Skeletal muscle satellite cell (primary cell): ENCODE measurements at regions not wholly inside any gene's neighbourhood (a gene's known extent, or its start where the extent isn't known, plus 50 kb on each side); places are given as distances from the start of the nearest gene placed in this dataset.

Experiments
- H3K27me3 ChIP-seq: 2 replicates; pipeline ENCODE4 v1.7.0; 2013; ENCODE audit warnings: low read length; ENCODE audit not compliant: control insufficient read depth, insufficient read depth
- H3K36me3 ChIP-seq: 2 replicates; pipeline ENCODE4 v1.7.0; 2013; ENCODE audit warnings: mild to moderate bottlenecking, control low read depth, low read length; ENCODE audit not compliant: insufficient read depth
- H3K4me1 ChIP-seq: 2 replicates; pipeline ENCODE4 v1.7.0; 2013; ENCODE audit warnings: low read length; ENCODE audit not compliant: control insufficient read depth, insufficient read depth
- H3K4me2 ChIP-seq: 2 replicates; pipeline ENCODE4 v1.7.0; 2013; ENCODE audit warnings: mild to moderate bottlenecking, low read length
- H3K4me3 ChIP-seq: 2 replicates; pipeline ENCODE4 v1.7.0; 2013; ENCODE audit warnings: low read length
- H3K9ac ChIP-seq: 2 replicates; pipeline ENCODE4 v1.7.0; 2013; ENCODE audit warnings: mild to moderate bottlenecking, low read depth, low read length, moderate library complexity
- H3K9me3 ChIP-seq: replicated peaks from 2 replicates; pipeline ENCODE4 v1.7.0; 2013; ENCODE audit warnings: mild to moderate bottlenecking, control low read depth, low read length

DNA sequence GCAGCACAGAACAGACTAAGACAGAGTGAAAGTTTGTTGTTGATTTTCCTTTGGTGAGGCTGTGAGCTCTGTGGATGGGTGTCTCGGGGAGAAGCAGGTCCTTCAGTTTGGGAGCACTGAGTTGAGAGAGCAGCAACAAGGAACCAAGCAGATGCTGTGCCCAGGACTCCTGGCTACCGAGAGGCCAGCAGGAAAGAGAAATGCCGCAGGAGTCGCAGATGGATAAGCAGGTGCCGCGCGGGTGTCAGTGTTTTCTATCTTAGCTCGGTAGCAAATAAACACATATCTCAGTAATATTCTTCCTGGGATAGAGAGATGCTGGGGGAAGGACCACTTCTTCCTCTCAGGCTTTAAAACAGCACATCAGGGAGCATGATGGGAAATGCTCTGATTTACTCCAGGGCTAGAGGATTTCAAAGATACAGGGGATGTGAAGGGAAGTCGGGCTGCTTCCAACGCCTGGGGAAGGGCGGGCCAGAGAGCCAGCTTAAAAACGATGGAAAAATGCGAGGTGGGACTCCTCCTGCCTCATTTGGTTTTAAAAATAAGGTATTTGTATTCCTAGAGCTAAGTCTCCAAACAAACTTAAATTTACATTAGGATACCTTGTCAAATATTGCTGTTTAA, 470.7 kb upstream of the B3GAT1 start:
- Histone ChIP-seq H3K4me2 (no peak overlapping the region), H3K9me3 (peaks cover 10% of the 10 kb centered on the region), H3K9ac (no peak overlapping the region), H3K27me3 (no peaks in the 10 kb centered on the region), H3K36me3 (no peaks in the 10 kb centered on the region), H3K4me3 (no peak overlapping the region), H3K4me1 (no peaks in the 10 kb centered on the region)

DNA sequence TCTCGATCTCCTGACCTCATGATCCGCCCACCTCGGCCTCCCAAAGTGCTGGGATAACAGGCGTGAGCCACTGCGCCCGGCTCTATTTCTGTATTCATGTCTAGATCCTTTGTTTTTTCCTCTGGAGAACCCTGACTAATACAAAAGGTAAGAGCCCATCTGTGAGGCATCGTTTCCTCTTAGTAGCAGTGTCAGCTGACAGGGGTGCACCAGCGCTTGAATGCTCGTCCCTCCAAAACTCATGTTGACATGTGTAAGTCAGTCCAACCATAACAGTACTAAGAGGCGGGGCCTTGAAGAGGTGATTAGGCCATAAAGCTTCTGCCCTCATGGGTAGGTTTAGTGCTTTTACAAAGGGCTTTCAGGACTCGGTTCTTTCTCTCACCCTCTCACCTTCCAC, 470.1 kb upstream of the B3GAT1 start:
- H3K36me3 ChIP-seq: no peaks in the 10 kb centered on the region
- no peaks in the 10 kb centered on the region for H3K27me3 ChIP-seq
- no peak overlapping the region for H3K9ac ChIP-seq
- no peak overlapping the region for H3K4me3 ChIP-seq
- H3K4me1 ChIP-seq: no peaks in the 10 kb centered on the region
- no peak overlapping the region for H3K4me2 ChIP-seq
- peaks cover 10% of the 10 kb centered on the region for H3K9me3 ChIP-seq

DNA sequence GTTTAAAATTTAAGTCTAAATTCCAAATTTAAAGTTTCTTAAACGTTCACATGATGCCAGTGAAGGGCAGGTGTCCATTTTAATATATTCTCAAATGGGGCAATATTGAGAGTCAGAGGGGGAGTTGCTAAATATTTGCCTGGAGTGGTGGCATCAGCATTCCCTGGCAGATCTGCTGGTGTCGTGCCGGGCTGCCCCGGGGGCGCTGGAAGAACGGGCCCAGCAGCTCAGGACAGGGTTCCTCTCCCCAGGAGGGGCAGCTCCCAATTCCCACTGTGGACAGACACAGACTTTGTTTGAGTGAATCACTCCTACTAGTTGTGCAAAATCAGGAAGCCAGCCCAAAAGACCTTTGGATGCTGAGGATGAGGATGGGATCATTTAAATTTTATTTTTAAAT, 468.7 kb upstream of the B3GAT1 start:
- H3K4me3 ChIP-seq: no peak overlapping the region
- no peaks in the 10 kb centered on the region for H3K36me3 ChIP-seq
- H3K9ac ChIP-seq: no peak overlapping the region
- H3K27me3 ChIP-seq: no peaks in the 10 kb centered on the region
- peaks cover 10% of the 10 kb centered on the region for H3K9me3 ChIP-seq
- no peak overlapping the region for H3K4me2 ChIP-seq
- no peaks in the 10 kb centered on the region for H3K4me1 ChIP-seq

DNA sequence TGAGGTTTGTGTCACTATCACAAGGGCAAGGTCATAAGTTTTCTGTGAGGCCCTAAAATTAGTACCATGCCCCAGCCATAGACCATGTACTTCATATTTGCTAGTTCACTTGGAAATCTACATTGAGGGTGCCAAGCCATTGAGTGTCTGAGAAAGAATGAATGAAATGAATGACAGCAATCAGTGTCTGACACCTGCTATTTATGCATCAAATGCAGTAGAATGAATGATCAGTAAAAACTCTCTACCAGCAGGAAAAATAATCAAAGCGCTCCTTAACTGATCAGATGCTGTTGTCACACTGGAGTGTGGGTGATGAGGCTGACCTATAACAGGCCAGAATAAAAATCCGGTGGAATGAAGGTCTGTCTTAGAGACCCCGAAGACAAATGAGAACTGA, 467.9 kb upstream of the B3GAT1 start:
- H3K4me2 ChIP-seq: no peak overlapping the region
- H3K9ac ChIP-seq: no peak overlapping the region
- no peaks in the 10 kb centered on the region for H3K27me3 ChIP-seq
- peaks cover 10% of the 10 kb centered on the region for H3K9me3 ChIP-seq
- no peaks in the 10 kb centered on the region for H3K4me1 ChIP-seq
- no peak overlapping the region for H3K4me3 ChIP-seq
- H3K36me3 ChIP-seq: no peaks in the 10 kb centered on the region

DNA sequence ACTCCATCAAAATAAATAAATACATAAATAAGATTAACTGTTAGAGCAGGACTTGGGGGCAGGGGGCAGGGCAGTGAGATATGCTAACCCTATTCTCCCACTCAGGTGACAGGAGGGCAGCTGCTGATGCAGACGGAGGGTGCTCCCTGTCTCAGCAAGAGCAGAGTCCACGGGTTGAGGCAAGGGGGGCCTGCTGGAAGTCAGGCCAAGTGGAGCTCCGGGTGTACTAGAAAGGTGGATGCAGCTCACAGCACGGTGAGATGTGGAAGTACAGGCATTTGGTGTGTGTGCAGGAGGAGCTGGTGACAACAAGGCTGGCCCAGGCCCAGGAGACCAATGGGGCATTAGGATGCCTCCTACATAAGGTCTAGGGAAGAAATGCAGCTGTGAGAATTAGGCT, 467.3 kb upstream of the B3GAT1 start:
- Histone ChIP-seq H3K9ac (no peak overlapping the region), H3K36me3 (no peaks in the 10 kb centered on the region), H3K4me1 (no peaks in the 10 kb centered on the region), H3K9me3 (peaks cover 10% of the 10 kb centered on the region), H3K4me2 (no peak overlapping the region), H3K4me3 (no peak overlapping the region), H3K27me3 (no peaks in the 10 kb centered on the region)

DNA sequence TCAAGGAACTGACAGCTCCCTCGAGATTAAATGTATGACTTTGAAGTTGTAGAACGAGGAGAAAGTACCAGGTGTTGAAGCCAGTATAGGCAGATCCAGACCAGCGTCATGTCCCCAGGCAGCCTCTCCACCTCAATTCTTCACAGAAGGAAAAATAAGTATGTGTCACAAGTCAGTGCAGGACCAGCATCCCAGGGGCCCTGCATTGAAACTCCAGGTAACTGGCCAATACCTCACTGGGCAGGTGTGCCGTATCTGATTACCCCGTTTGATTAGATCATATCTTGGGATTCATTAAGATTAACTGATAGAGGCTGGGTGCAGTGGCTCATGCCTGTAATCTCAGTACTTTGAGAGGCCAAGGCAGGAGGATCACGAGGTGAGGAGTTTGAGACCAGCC, 466.7 kb upstream of the B3GAT1 start:
- Histone ChIP-seq H3K4me2 (no peak overlapping the region), H3K4me1 (no peaks in the 10 kb centered on the region), H3K4me3 (no peak overlapping the region)

DNA sequence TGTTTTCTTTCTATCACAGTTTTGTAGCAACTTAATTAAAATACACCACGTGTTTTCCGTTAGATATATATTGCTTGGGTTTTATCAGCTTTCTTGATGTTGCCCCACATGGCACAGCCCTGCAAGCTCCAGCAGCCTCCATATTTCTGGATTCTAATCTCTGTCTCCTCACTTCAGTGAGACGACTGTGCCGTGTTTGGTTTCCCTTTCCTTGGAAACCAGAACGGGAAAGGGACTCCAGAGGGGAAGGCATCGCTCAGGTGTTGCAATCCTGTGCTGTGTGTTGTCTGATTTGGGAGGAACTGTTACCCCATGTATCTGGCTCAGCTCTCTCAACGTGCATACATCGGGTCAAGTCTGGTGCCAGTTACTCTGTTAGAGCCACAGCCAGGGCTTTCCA, 464.2 kb upstream of the B3GAT1 start:
- peaks cover 10% of the 10 kb centered on the region for H3K9me3 ChIP-seq
- no peaks in the 10 kb centered on the region for H3K27me3 ChIP-seq
- no peak overlapping the region for H3K4me3 ChIP-seq

More for the DNA sequence above, 466.7 kb upstream of the B3GAT1 start:
- H3K36me3 ChIP-seq: no peaks in the 10 kb centered on the region
- H3K27me3 ChIP-seq: no peaks in the 10 kb centered on the region
- peaks cover 10% of the 10 kb centered on the region for H3K9me3 ChIP-seq
- no peak overlapping the region for H3K9ac ChIP-seq

DNA sequence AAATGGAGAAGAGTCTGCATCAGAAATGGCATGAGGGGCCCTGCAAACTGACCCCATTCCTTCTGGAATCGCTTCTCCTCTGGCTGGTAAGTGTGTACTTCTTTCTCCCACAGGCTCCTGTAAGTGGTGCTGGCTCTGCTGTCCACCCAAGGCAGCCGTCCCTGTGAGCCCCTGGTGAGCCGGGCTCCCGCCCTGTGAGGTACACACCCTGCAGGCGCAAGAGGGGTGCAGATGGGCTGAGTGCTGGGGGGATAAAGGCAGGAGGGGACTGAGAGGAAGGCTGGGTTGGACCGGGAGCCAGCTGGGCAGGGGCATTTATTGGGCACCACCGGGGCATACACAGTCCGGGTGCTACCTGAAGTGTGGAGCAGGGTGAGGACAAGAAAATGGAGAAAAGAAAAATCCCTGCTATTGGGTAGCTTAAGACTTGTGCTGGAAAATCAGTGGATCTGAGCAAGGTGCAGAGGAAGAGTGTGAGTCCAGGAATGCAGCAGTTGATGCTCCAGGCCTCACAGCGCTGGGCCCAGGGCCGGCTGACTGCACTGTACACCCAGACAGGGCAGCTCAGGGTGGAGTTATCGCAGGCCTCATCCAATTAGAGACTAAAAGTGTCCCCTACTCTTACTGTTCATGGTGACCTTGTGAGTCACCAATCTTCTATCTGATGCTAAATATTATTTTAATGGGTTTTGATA, 455.1 kb upstream of the B3GAT1 start:
- no peak overlapping the region for H3K4me3 ChIP-seq
- no peaks in the 10 kb centered on the region for H3K9me3 ChIP-seq
- H3K4me1 ChIP-seq: no peaks in the 10 kb centered on the region
- H3K27me3 ChIP-seq: no peaks in the 10 kb centered on the region
- no peak overlapping the region for H3K4me2 ChIP-seq
- no peaks in the 10 kb centered on the region for H3K36me3 ChIP-seq
- H3K9ac ChIP-seq: no peak overlapping the region

More for the DNA sequence above, 464.2 kb upstream of the B3GAT1 start:
- Histone ChIP-seq H3K36me3 (no peaks in the 10 kb centered on the region), H3K9ac (no peak overlapping the region), H3K4me2 (no peak overlapping the region), H3K4me1 (no peaks in the 10 kb centered on the region)

DNA sequence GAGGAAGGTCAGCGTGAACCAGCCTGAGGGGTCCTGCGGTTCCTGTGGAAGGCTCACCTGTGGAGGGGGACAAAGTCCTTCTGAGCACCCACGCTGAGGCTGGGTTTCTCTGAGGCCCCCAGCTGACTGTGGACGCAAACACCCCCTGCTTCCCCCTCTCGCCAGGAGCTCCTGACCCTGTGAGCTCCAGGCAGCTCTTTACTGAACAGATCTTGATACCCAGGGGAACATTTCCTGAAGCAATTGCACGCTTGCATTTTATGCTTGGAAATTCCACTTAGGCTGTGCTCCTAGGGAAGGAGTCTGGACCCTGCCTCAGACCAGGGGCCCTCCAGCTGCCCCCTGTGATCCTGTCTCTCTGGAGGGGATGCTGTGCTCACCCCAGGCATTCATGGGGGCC, 454.2 kb upstream of the B3GAT1 start:
- H3K9ac ChIP-seq: no peak overlapping the region
- H3K4me3 ChIP-seq: no peak overlapping the region
- H3K27me3 ChIP-seq: no peaks in the 10 kb centered on the region
- no peaks in the 10 kb centered on the region for H3K9me3 ChIP-seq
- no peak overlapping the region for H3K4me2 ChIP-seq
- no peaks in the 10 kb centered on the region for H3K4me1 ChIP-seq
- no peaks in the 10 kb centered on the region for H3K36me3 ChIP-seq

DNA sequence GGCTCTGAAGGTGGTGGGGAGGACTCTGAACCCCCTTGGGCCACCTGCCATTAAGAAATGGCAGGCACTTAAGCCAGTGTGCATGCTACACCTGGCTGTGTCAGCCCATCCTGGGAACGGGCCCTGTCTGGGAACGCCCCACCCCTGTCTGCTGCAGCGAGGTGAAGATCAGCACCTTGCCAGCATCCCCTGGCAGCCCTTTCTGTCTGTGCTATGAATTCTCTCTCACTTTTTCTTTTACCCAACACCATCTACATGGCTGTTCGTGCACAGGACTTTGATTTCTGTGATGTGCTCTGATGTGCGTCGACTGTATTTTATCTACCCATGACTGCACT, 452.9 kb upstream of the B3GAT1 start:
- H3K9me3 ChIP-seq: no peaks in the 10 kb centered on the region
- H3K4me1 ChIP-seq: no peaks in the 10 kb centered on the region
- H3K27me3 ChIP-seq: no peaks in the 10 kb centered on the region
- no peak overlapping the region for H3K4me2 ChIP-seq
- H3K9ac ChIP-seq: no peak overlapping the region
- H3K36me3 ChIP-seq: no peaks in the 10 kb centered on the region
- H3K4me3 ChIP-seq: no peak overlapping the region

DNA sequence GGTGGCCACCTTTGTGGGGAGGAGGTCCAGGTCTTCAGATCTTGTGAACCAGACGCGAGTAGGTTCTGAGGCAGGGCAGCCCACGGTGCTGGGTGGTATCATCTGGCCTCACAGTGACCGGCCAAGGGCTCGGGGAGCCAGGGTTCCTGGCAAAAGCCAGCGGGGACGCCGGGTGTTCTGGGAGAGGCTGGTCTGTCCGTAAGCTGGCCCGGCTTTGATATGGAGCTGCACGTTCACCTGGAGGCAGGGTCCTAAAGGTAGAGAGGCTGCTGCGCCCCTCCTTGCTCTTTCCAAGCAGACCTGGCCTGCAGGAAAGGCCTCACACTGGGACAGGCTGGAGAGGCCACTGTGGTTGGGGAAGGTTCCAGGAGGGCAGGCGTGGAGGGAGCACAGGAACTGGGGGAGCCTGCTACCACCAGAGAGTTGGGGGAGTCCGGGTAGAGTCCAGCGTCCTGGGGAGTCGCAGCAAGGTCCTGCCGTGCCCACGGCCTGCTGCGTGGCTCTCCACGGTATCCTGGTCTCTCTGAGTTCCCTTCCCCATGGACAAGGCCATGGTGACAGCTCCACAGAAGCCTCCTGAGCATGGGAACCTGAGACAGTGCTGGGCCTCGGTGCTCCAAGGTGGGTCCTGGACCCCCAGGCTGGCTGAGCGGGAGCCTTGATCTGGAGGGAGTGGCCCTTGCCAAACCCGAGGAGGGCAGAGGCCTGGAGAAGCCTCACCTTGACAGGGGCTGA, 452.4 kb upstream of the B3GAT1 start:
- no peaks in the 10 kb centered on the region for H3K27me3 ChIP-seq
- H3K36me3 ChIP-seq: no peaks in the 10 kb centered on the region
- H3K9me3 ChIP-seq: no peaks in the 10 kb centered on the region
- H3K4me3 ChIP-seq: no peak overlapping the region
- no peaks in the 10 kb centered on the region for H3K4me1 ChIP-seq
- H3K4me2 ChIP-seq: no peak overlapping the region
- no peak overlapping the region for H3K9ac ChIP-seq

DNA sequence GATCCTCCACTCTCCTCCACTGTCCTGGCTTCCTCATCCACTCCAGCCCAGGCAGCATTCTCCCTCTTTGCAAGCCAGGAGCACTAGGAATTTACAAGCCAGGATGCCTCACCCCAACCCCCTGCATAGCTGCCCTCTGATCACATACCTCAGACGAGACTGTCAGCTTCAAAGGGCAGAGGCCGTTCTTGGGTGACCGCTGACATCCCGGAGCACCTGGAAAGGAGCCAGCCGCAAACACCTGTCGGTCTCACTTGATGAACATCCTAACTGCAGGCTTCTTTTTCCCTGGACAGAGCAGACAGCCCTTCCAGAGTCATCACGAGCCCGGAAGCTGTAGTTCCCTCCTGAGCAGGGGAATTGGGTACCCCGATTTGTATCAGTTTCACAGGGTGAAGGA, 451.3 kb upstream of the B3GAT1 start:
- Histone ChIP-seq H3K9ac (no peak overlapping the region), H3K9me3 (no peaks in the 10 kb centered on the region), H3K27me3 (no peaks in the 10 kb centered on the region), H3K4me1 (no peaks in the 10 kb centered on the region), H3K4me2 (no peak overlapping the region), H3K36me3 (no peaks in the 10 kb centered on the region), H3K4me3 (no peak overlapping the region)
